ENCODE measurements at regions not wholly inside any gene's neighbourhood (a gene's known extent, or its start where the extent isn't known, plus 50 kb on each side); places are given as distances from the start of the nearest gene placed in this dataset.

- WGBS (ENCODE audit: extremely low coverage, insufficient read length, low lambda C conversion rate): no CpG with 5 or more reads among the region's 7 CpGs
- Histone ChIP-seq H3K27me3 (ENCODE audit: insufficient read depth, low read length) (peaks cover 4% of the 10 kb centered on the region; the same call in 1 of the 2 replicates), H3K79me2 (ENCODE audit: insufficient read depth, low read length) (no peaks in the 10 kb centered on the region), H4K8ac (replicated peaks; ENCODE audit: insufficient read length, low read depth, low read length) (no peak overlapping the region), H3K79me1 (ENCODE audit: insufficient read depth, low read depth, low read length, poor library complexity, severe bottlenecking) (no peaks in the 10 kb centered on the region), H3K9ac (ENCODE audit: extremely low read depth, insufficient read length, low read length) (no peak overlapping the region), H4K20me1 (ENCODE audit: control insufficient read depth, insufficient read depth, insufficient read length) (no peaks in the 10 kb centered on the region), H3K4ac (ENCODE audit: low read depth, low read length) (no peak overlapping the region), H2AK5ac (ENCODE audit: insufficient read length, low read length) (no peak overlapping the region), H3T11ph (ENCODE audit: low read length) (no peak overlapping the region), H3K27ac (ENCODE audit: insufficient read length, low read depth, low read length) (no peak overlapping the region), H2AFZ (ENCODE audit: low read length) (no peak overlapping the region), H2BK12ac (ENCODE audit: insufficient read length, low read depth, low read length) (no peak overlapping the region), H4K91ac (ENCODE audit: insufficient read length, low read depth, low read length) (no peak overlapping the region), H2BK5ac (ENCODE audit: insufficient read length, low read length) (no peak overlapping the region), H2BK20ac (ENCODE audit: low read depth, low read length, poor library complexity, severe bottlenecking) (no peak overlapping the region), H3K9me3 (ENCODE audit: control insufficient read depth, low read depth, low read length) (no peaks in the 10 kb centered on the region), H3K18ac (ENCODE audit: insufficient read length, low read depth, low read length) (no peak overlapping the region), H3K4me1 (ENCODE audit: insufficient read depth, low read length) (peaks cover 4% of the 10 kb centered on the region; the same call in 1 of the 2 replicates), H3K23ac (ENCODE audit: insufficient read length, low read depth, low read length) (no peak overlapping the region), H4K5ac (ENCODE audit: insufficient read length, low read depth, low read length) (no peak overlapping the region), H3K56ac (ENCODE audit: insufficient read length, low read depth, low read length) (no peak overlapping the region), H3K14ac (ENCODE audit: insufficient read depth, low read length) (no peak overlapping the region), H2BK120ac (ENCODE audit: low read depth, low read length, poor library complexity, severe bottlenecking) (no peak overlapping the region), H3K23me2 (ENCODE audit: insufficient read length, low read depth, low read length, poor library complexity, severe bottlenecking) (no peaks in the 10 kb centered on the region), H2BK15ac (ENCODE audit: low read depth, low read length) (no peak overlapping the region), H3K4me2 (ENCODE audit: insufficient read depth, insufficient read length, low read length) (no peak overlapping the region)
- H3K27ac Mint-ChIP-seq: no peak overlapping the region
- no peak for DNase-seq
- TF ChIP-seq CTCF (conservative IDR thresholded peaks at IDR 0.05): no peak
- no peak overlapping the region; a peak in 1 of 5 replicates for H3K4me3 Mint-ChIP-seq
- H3K9me3 Mint-ChIP-seq: peaks cover 0 to 2% of the 10 kb centered on the region in 2 experiments; a peak in 1 of 5 replicates
- H3K36me3 Mint-ChIP-seq (ENCODE audit: insufficient read depth in 1 of 3, low read depth in 3 of 3): no peaks in the 10 kb centered on the region; a peak in 1 of 7 replicates
- H3K4me1 Mint-ChIP-seq: peaks cover 37 to 63% of the 10 kb centered on the region in 2 experiments
- peaks cover 52% of the 10 kb centered on the region for H3K27me3 Mint-ChIP-seq (ENCODE audit: low read depth)
Observed at GRCh38 chr3:193774272-193774915, 181.4 kb downstream of the OPA1 start.

Measured in H9 (cell line).